ENCODE measurements at regions not wholly inside any gene's neighbourhood (a gene's known extent, or its start where the extent isn't known, plus 50 kb on each side); places are given as distances from the start of the nearest gene placed in this dataset.

GRCh38 chr2:198371921-198372543, 567.6 kb downstream of the PLCL1 start:
- no peak overlapping the region for H3K27ac ChIP-seq (ENCODE audit: low read length)
- TF ChIP-seq EZH2phosphoT487 (IDR thresholded peaks at IDR 0.05; ENCODE audit: low read length): peak; percentile 99
- no peak for TF ChIP-seq CTCF (IDR thresholded peaks at IDR 0.05; ENCODE audit: low read length)
- H3K9me3 ChIP-seq (replicated peaks; ENCODE audit: insufficient read depth, low read length): no peaks in the 10 kb centered on the region
- no peaks in the 10 kb centered on the region for H3K9me2 ChIP-seq (replicated peaks; ENCODE audit: insufficient read depth, low read length)
- H3K4me3 ChIP-seq (ENCODE audit: low read length): peak overlapping the region; percentile 4; the same call in 1 of the 2 replicates
- H3K27me3 ChIP-seq (replicated peaks; ENCODE audit: insufficient read depth, low read length): peaks cover 93% of the 10 kb centered on the region
- peaks cover 15% of the 10 kb centered on the region for H3F3A ChIP-seq (ENCODE audit: insufficient read depth, low read length)
- no peak overlapping the region for H3K9ac ChIP-seq (ENCODE audit: low read length)
- H3K79me2 ChIP-seq (ENCODE audit: low read length): no peaks in the 10 kb centered on the region
- peaks cover 27% of the 10 kb centered on the region for H4K20me1 ChIP-seq (ENCODE audit: insufficient read depth, low read length)
- H3K4me1 ChIP-seq (ENCODE audit: low read length): peaks cover 13% of the 10 kb centered on the region
- H2AFZ ChIP-seq (ENCODE audit: low read length): no peak overlapping the region
- H3K36me3 ChIP-seq (replicated peaks; ENCODE audit: insufficient read depth, low read length): no peaks in the 10 kb centered on the region
- peak overlapping the region; percentile 66 for H3K4me2 ChIP-seq (ENCODE audit: low read depth, low read length)
- peak; percentile 93 for DNase-seq

GRCh38 chr2:198371329-198371728, 566.9 kb downstream of the PLCL1 start:
- Histone ChIP-seq H3K4me1 (ENCODE audit: low read length) (peaks cover 13% of the 10 kb centered on the region), H2AFZ (ENCODE audit: low read length) (no peak overlapping the region), H3K9me2 (replicated peaks; ENCODE audit: insufficient read depth, low read length) (no peaks in the 10 kb centered on the region), H3K27ac (ENCODE audit: low read length) (no peak overlapping the region), H3K4me3 (ENCODE audit: low read length) (no peak overlapping the region), H3K36me3 (replicated peaks; ENCODE audit: insufficient read depth, low read length) (no peaks in the 10 kb centered on the region), H3K79me2 (ENCODE audit: low read length) (no peaks in the 10 kb centered on the region), H4K20me1 (ENCODE audit: insufficient read depth, low read length) (peaks cover 27% of the 10 kb centered on the region), H3K9me3 (replicated peaks; ENCODE audit: insufficient read depth, low read length) (no peaks in the 10 kb centered on the region), H3F3A (ENCODE audit: insufficient read depth, low read length) (peaks cover 15% of the 10 kb centered on the region), H3K9ac (ENCODE audit: low read length) (no peak overlapping the region), H3K27me3 (replicated peaks; ENCODE audit: insufficient read depth, low read length) (peaks cover 93% of the 10 kb centered on the region), H3K4me2 (ENCODE audit: low read depth, low read length) (peak overlapping the region; percentile 66; the same call in 1 of the 2 replicates)
- no peak for DNase-seq
- TF ChIP-seq CTCF (IDR thresholded peaks at IDR 0.05; ENCODE audit: low read length) (no peak), EZH2phosphoT487 (IDR thresholded peaks at IDR 0.05; ENCODE audit: low read length) (no peak), EZH2 (optimal IDR thresholded peaks at IDR 0.05; ENCODE audit: low read depth, low read length) (no peak)

- no peak overlapping the region for H3K9ac ChIP-seq (ENCODE audit: low read length)
- H3K4me3 ChIP-seq (ENCODE audit: low read length): no peak overlapping the region
- peaks cover 93% of the 10 kb centered on the region for H3K27me3 ChIP-seq (replicated peaks; ENCODE audit: insufficient read depth, low read length)
- no peak for TF ChIP-seq EZH2 (optimal IDR thresholded peaks at IDR 0.05; ENCODE audit: low read depth, low read length)
- no peak for TF ChIP-seq CTCF (IDR thresholded peaks at IDR 0.05; ENCODE audit: low read length)
- no peak for TF ChIP-seq EZH2phosphoT487 (IDR thresholded peaks at IDR 0.05; ENCODE audit: low read length)
- H3F3A ChIP-seq (ENCODE audit: insufficient read depth, low read length): peaks cover 15% of the 10 kb centered on the region
- peaks cover 17% of the 10 kb centered on the region for H4K20me1 ChIP-seq (ENCODE audit: insufficient read depth, low read length)
- no peak for DNase-seq
- H3K27ac ChIP-seq (ENCODE audit: low read length): no peak overlapping the region
- H3K4me2 ChIP-seq (ENCODE audit: low read depth, low read length): no peak overlapping the region
- H3K79me2 ChIP-seq (ENCODE audit: low read length): no peaks in the 10 kb centered on the region
- H3K36me3 ChIP-seq (replicated peaks; ENCODE audit: insufficient read depth, low read length): no peaks in the 10 kb centered on the region
- H2AFZ ChIP-seq (ENCODE audit: low read length): no peak overlapping the region
- H3K4me1 ChIP-seq (ENCODE audit: low read length): peaks cover 13% of the 10 kb centered on the region
- H3K9me3 ChIP-seq (replicated peaks; ENCODE audit: insufficient read depth, low read length): no peaks in the 10 kb centered on the region
- H3K9me2 ChIP-seq (replicated peaks; ENCODE audit: insufficient read depth, low read length): no peaks in the 10 kb centered on the region
These were observed 563.7 kb downstream of the PLCL1 start for GRCh38 chr2:198368089-198368488.
